OCI-LY3 (cell line): ENCODE measurements at regions not wholly inside any gene's neighbourhood (a gene's known extent, or its start where the extent isn't known, plus 50 kb on each side); places are given as distances from the start of the nearest gene placed in this dataset.

Experiments used
- H2AFZ ChIP-seq: fragments of 200-600, 300-600 bp; shearing (Covaris generic); 2 replicates; pipeline ENCODE4 v1.6.0; 2014; ENCODE audit warnings: antibody characterized with exemption, low read depth, low read length
- H3K27ac ChIP-seq: fragments of 200-600, 300-600 bp; sonication (generic); 2 replicates; pipeline ENCODE4 v1.5.1; 2014; ENCODE audit warnings: mild to moderate bottlenecking, low read length, moderate library complexity, mixed read lengths
- H3K27me3 ChIP-seq: fragments of 200-600, 300-600 bp; sonication (generic); 2 replicates; pipeline ENCODE4 v1.6.1; 2014; ENCODE audit warnings: low read depth, low read length, mixed read lengths
- H3K36me3 ChIP-seq: fragments of 200-600, 300-600 bp; sonication (generic); replicated peaks from 2 replicates; pipeline ENCODE3; 2014; ENCODE audit warnings: low read depth, low read length, mixed read lengths
- H3K4me1 ChIP-seq: fragments of 300-600, 200-600 bp; sonication (generic); 2 replicates; pipeline ENCODE4 v1.6.1; 2014; ENCODE audit warnings: low read length, mixed read lengths
- H3K4me2 ChIP-seq: fragments of 200-600, 300-600 bp; sonication (generic); 2 replicates; pipeline ENCODE4 v1.6.1; 2014; ENCODE audit warnings: low read length, mixed read lengths
- H3K4me3 ChIP-seq: fragments of 300-600, 200-600 bp; sonication (generic); 2 replicates; pipeline ENCODE4 v1.5.1; 2014; ENCODE audit warnings: antibody characterized with exemption, mild to moderate bottlenecking, low read length, moderate library complexity
- H3K79me2 ChIP-seq: fragments of 300-600, 200-600 bp; shearing (Covaris generic); 2 replicates; pipeline ENCODE4 v1.6.1; 2014; ENCODE audit warnings: mild to moderate bottlenecking, low read length, mixed read lengths
- H3K9ac ChIP-seq: fragments of 300-600, 200-600 bp; shearing (Covaris generic); 2 replicates; pipeline ENCODE4 v1.6.0; 2014; ENCODE audit warnings: mild to moderate bottlenecking, low read length, moderate library complexity
- H3K9me3 ChIP-seq: fragments of 200-600, 300-600 bp; shearing (Covaris generic); 2 replicates; pipeline ENCODE4 v1.6.1; 2014; ENCODE audit warnings: low read length, mixed read lengths; ENCODE audit not compliant: insufficient read depth
- H4K20me1 ChIP-seq: fragments of 200-600, 300-600 bp; sonication (generic); 2 replicates; pipeline ENCODE4 v1.6.1; 2016; ENCODE audit warnings: low read length, mixed read lengths; ENCODE audit not compliant: insufficient read depth
- EZH2phosphoT487 ChIP-seq: fragments of 200-600 bp; shearing (Covaris generic); IDR thresholded peaks from 2 replicates; pipeline ENCODE4 v1.6.1; 2018; ENCODE audit warnings: antibody characterized with exemption, mixed run types, low read depth
- TF ChIP-seq, protein P1 (sequence below): fragments of 200-600, 300-600 bp; sonication (generic); IDR thresholded peaks from 2 replicates; pipeline ENCODE4 v1.5.1; 2014; ENCODE audit warnings: antibody characterized with exemption, low read length, low read depth

DNA sequence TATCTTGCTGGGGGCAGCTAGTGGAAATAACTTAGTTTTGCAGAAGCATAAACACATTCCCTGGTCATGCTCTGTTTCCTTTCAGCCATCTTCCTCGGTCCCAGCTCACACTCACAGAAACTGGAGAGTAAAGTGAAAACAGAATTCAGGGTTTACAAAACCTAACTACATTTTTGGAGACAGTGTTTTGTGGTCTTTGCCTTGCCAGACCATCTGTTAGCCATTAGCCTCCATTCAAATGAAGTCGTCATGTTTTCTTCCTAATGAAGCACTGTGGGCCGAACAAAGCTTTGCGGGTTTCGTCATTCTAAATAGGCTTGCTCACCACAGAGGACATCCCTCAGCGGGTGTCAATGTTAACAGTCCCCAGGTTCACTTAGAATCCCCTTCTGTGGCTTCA, 214.6 kb upstream of the TMEM72 start:
- no peak overlapping the region for H3K27ac ChIP-seq
- no peaks in the 10 kb centered on the region for H4K20me1 ChIP-seq
- H2AFZ ChIP-seq: no peak overlapping the region
- TF ChIP-seq, protein P1, sequence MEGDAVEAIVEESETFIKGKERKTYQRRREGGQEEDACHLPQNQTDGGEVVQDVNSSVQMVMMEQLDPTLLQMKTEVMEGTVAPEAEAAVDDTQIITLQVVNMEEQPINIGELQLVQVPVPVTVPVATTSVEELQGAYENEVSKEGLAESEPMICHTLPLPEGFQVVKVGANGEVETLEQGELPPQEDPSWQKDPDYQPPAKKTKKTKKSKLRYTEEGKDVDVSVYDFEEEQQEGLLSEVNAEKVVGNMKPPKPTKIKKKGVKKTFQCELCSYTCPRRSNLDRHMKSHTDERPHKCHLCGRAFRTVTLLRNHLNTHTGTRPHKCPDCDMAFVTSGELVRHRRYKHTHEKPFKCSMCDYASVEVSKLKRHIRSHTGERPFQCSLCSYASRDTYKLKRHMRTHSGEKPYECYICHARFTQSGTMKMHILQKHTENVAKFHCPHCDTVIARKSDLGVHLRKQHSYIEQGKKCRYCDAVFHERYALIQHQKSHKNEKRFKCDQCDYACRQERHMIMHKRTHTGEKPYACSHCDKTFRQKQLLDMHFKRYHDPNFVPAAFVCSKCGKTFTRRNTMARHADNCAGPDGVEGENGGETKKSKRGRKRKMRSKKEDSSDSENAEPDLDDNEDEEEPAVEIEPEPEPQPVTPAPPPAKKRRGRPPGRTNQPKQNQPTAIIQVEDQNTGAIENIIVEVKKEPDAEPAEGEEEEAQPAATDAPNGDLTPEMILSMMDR: no peak
- TF ChIP-seq EZH2phosphoT487: no peak
- no peaks in the 10 kb centered on the region for H3K79me2 ChIP-seq
- H3K4me1 ChIP-seq: no peaks in the 10 kb centered on the region
- no peaks in the 10 kb centered on the region for H3K36me3 ChIP-seq
- H3K9me3 ChIP-seq: no peaks in the 10 kb centered on the region
- no peaks in the 10 kb centered on the region for H3K27me3 ChIP-seq
- H3K4me3 ChIP-seq: no peak overlapping the region
- H3K9ac ChIP-seq: no peak overlapping the region
- H3K4me2 ChIP-seq: no peak overlapping the region

DNA sequence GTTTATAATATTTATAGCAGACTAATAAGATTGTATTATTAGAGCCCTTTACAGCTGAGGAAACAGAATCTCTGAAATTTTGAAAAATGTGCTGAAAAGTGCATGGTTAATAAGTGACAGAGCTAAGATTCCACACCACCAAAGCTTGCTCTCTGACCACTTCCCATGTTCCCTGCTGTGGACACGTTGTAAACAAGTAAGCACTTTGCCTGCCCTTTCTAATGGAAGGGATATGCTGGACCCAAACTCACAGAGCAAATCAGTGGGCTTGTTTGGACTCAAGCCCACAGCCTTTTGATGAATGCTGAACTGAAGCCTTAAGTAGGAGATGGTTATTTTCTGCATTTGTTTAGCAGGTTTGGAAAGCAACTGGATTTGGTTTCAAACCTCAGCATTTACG, 214.0 kb upstream of the TMEM72 start:
- Histone ChIP-seq H3K4me2 (no peak overlapping the region), H2AFZ (no peak overlapping the region), H3K27me3 (no peaks in the 10 kb centered on the region), H4K20me1 (no peaks in the 10 kb centered on the region), H3K36me3 (no peaks in the 10 kb centered on the region), H3K79me2 (no peaks in the 10 kb centered on the region), H3K9me3 (no peaks in the 10 kb centered on the region), H3K4me3 (no peak overlapping the region), H3K27ac (no peak overlapping the region), H3K9ac (no peak overlapping the region), H3K4me1 (no peaks in the 10 kb centered on the region)
- no peak for TF ChIP-seq EZH2phosphoT487
- TF ChIP-seq, protein P1: no peak

DNA sequence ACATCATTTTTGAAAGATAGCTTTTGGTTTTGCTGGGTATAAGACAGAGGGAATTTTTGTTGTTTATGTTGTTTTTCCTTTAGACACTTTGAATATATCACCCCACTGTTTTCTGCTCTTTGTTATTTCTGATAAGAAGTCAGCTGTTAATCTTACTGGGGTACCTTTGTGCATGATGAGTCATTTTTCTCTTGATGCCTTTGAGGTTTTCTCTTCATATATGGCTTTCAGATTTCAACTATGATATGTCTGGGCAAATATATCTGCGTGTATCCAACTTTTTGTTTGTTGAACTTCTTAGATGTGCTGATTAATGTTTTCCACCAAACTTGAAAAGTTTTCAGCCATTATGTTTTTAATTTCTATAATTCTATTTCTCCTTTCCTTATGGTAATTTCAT, 208.6 kb upstream of the TMEM72 start:
- Histone ChIP-seq H4K20me1 (no peaks in the 10 kb centered on the region), H3K4me1 (no peaks in the 10 kb centered on the region), H3K4me3 (no peak overlapping the region), H3K36me3 (no peaks in the 10 kb centered on the region), H3K9me3 (no peaks in the 10 kb centered on the region), H3K27me3 (no peaks in the 10 kb centered on the region), H3K79me2 (no peaks in the 10 kb centered on the region), H3K27ac (no peak overlapping the region), H3K4me2 (no peak overlapping the region), H3K9ac (no peak overlapping the region), H2AFZ (no peak overlapping the region)
- TF ChIP-seq, protein P1: no peak
- TF ChIP-seq EZH2phosphoT487: no peak

DNA sequence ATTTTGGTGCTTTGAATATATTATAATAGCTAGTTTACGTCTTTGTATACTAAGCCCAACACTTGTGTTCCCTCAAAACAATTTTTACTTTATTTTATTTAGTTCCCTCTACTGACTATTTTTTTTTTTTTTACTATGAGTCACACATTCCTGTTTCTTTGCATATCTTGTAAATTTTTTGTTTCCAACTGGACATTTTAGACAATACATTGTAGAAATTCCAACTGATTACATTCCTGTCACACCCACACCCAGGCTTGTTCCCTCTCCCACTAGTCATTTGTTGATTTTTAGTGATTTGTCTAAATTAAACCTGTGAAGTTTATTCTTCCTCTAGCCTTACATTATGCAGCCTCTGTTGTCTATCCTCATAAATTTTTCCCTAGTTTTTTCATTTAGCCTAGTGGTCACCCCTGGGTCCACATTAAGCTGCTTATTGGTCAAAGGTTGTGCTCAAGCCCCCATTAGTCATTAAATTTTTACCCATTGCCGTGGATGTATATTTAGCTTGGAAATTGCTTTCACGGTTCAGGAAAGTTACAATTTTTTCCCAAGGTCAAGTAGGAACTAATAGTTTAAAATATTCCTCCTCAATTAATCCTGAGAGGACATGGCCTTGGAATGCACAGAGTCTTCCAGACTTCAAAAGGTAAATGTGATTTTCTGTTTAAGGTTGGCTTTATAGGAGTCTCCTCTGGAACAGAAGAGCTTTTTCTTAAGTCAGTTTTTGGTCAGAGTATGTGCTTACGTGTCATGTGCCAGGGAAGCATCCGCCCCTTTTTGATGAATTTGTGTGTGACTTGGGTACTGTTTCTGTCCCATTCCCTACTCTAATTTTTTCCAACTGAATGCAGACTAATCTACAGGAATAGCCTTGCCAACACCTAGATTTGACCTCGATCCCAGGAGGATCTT, 207.6 kb upstream of the TMEM72 start:
- no peaks in the 10 kb centered on the region for H3K27me3 ChIP-seq
- H3K36me3 ChIP-seq: no peaks in the 10 kb centered on the region
- H3K9ac ChIP-seq: no peak overlapping the region
- no peaks in the 10 kb centered on the region for H4K20me1 ChIP-seq
- no peaks in the 10 kb centered on the region for H3K9me3 ChIP-seq
- no peak overlapping the region for H2AFZ ChIP-seq
- no peak overlapping the region for H3K4me3 ChIP-seq
- no peak for TF ChIP-seq EZH2phosphoT487
- TF ChIP-seq, protein P1: no peak
- no peak overlapping the region for H3K27ac ChIP-seq
- H3K79me2 ChIP-seq: no peaks in the 10 kb centered on the region
- no peaks in the 10 kb centered on the region for H3K4me1 ChIP-seq
- H3K4me2 ChIP-seq: no peak overlapping the region
